22Rv1 (cell line): ENCODE measurements at regions not wholly inside any gene's neighbourhood (a gene's known extent, or its start where the extent isn't known, plus 50 kb on each side); places are given as distances from the start of the nearest gene placed in this dataset.

Experiments
- H3K27ac ChIP-seq: fragments of 450-650 bp; 2 replicates; pipeline ENCODE4 v1.5.1; 2017
- ZFX ChIP-seq: fragments of 450-650 bp; IDR thresholded peaks from 2 replicates; pipeline ENCODE4 v1.6.1; 2017; ENCODE audit warnings: antibody characterized with exemption, borderline replicate concordance
- TF ChIP-seq, protein P1 (sequence below): fragments of 450-650 bp; IDR thresholded peaks from 2 replicates; pipeline ENCODE4 v1.5.1; 2017; ENCODE audit warnings: mild to moderate bottlenecking

DNA sequence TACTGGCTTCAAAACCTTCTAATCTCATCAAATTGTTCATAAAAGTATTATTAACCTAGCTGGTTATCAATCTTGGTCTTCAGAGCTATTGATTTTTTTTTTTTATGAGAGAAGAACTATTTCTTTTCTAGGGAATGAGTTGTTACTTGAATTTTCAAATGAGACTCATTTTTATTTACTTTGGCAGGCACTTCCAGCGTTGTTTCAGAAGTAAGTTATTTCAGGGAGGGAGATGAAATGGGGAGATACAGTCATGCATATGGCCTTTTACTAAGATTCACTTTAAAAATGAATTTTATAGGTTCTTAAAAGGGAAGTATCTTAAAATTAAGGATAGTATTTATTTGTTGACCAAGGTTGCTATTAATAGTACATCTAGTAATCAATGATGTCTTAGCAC lies 129.6 kb downstream of the IZUMO3 start:
- TF ChIP-seq, protein P1, sequence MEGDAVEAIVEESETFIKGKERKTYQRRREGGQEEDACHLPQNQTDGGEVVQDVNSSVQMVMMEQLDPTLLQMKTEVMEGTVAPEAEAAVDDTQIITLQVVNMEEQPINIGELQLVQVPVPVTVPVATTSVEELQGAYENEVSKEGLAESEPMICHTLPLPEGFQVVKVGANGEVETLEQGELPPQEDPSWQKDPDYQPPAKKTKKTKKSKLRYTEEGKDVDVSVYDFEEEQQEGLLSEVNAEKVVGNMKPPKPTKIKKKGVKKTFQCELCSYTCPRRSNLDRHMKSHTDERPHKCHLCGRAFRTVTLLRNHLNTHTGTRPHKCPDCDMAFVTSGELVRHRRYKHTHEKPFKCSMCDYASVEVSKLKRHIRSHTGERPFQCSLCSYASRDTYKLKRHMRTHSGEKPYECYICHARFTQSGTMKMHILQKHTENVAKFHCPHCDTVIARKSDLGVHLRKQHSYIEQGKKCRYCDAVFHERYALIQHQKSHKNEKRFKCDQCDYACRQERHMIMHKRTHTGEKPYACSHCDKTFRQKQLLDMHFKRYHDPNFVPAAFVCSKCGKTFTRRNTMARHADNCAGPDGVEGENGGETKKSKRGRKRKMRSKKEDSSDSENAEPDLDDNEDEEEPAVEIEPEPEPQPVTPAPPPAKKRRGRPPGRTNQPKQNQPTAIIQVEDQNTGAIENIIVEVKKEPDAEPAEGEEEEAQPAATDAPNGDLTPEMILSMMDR: no peak
- no peak for TF ChIP-seq ZFX
- H3K27ac ChIP-seq: no peak overlapping the region

DNA sequence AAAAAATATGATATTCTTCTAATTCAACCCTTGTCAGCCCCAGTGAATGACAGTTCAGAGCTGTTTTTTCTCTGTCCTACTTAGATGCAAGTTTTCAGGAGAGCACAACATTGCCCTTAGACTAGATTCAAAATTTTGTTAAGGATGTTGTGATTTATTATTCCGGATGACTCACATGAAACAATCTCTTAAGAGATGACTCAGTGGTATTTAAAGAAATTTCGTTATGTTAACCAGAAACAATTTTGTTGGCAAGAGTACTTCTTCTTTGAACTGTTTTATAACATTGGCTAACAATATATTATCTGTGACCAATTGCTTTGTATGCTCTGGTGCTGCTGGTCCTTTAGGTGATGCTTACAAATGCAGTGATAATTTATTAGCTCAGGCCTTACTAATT lies 132.0 kb downstream of the IZUMO3 start:
- no peak overlapping the region for H3K27ac ChIP-seq
- TF ChIP-seq, protein P1: no peak
- no peak for TF ChIP-seq ZFX

DNA sequence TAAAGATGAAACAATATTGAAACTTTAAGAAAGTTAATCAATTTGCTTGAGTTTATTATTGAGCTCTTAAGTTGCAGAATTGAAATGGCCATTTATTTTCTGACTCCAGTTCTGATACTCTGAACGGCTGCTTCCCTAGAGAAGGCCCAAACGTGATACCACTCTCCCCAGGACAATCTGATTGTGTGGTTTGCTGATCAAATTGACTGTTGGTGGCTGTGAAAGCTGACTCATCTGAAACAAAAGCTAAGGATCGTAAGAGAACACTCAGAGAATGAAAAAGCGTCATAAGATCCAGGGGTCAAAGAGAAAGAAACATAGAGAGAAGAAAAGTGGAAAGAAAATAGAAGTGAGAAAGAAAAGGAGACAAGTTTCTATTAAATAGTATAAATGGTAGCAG lies 147.2 kb downstream of the IZUMO3 start:
- TF ChIP-seq ZFX: no peak
- TF ChIP-seq, protein P1: no peak
- H3K27ac ChIP-seq: no peak overlapping the region

DNA sequence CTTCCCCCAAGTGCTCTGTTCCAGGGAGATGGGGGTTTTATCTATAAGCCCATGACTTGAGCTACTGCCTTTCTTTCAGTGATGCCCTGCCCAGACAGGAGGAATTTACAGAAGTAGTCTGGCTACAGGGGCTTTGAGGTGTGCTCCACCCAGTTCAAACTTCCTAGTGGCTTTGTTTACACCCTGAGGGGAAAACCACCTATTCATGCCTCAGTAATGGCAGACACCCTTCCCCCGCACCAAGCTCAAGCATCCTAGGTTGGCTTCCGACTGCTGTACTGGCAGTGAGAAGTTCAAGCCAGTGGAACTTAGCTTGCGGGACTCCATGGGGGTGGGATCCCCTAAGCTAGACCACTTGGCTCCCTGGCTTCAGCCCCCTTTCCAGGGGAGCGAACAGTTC lies 154.6 kb downstream of the IZUMO3 start:
- H3K27ac ChIP-seq: no peak overlapping the region
- TF ChIP-seq, protein P1: no peak
- no peak for TF ChIP-seq ZFX

DNA sequence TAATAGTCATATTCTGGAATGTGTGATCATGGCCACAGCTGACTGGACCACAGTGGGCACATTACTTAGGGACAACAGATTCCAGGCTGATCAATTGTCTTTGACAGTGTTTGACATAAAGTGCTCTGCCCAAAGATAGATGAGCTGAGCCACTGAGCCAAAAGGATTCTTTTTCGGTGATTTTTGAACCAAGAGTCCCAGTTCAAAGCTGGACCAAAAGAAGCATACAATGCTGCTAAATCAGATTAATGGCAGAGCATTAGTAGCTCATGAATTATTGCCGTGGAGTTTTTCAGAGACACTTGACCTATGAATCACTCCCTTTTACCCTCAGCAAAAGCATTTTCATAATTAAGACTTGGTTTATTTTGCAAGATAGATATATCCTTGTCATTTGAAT lies 160.6 kb downstream of the IZUMO3 start:
- TF ChIP-seq ZFX: no peak
- TF ChIP-seq, protein P1: no peak
- H3K27ac ChIP-seq: no peak overlapping the region

DNA sequence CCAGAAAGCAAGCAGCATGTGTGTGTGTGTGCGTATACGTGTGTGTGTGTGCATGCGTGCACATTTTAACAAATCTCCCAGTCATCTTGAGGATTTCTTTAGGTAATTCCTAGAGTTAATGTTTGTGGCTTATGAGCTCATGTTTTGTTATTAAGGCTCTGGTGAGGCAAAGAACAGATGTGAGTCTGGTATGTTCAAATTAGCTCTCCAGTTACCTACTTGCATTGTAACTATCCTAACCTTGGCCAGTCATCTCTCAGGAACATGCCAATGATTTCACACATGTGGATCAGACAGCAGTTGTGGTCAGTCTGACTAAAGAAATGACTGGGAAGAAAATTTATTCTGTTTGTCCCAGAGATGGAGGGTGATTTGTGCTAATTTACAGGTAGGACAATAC lies 163.1 kb downstream of the IZUMO3 start:
- no peak overlapping the region for H3K27ac ChIP-seq
- TF ChIP-seq ZFX: no peak
- TF ChIP-seq, protein P1: no peak

DNA sequence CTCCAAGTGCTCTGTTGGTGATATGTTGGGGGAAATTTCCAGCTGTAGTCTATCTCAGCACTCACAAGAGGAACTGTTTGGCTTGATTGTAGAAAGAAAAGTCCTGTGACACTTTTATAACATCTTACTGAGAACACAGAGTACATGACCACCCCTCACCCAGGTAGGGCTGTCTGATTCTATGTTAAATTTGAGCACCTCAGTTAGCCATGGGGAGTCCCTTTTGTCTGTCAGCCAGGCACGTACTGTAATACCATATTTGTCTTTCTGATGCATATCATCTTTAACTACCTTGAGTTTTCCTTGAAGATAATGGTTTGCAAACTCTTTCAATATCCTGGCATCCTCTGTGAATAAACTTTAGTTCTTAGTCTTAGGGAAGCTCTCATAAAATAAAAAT lies 164.5 kb downstream of the IZUMO3 start:
- peak overlapping the region; percentile 37 for H3K27ac ChIP-seq
- TF ChIP-seq, protein P1: no peak
- TF ChIP-seq ZFX: no peak
